ENCODE measurements at regions not wholly inside any gene's neighbourhood (a gene's known extent, or its start where the extent isn't known, plus 50 kb on each side); places are given as distances from the start of the nearest gene placed in this dataset.

- peak; percentile 3 for DNase-seq (ENCODE audit: low spot score)
Observed at GRCh38 chr13:105778196-105778595, 757.3 kb downstream of the EFNB2 start.

DNA sequence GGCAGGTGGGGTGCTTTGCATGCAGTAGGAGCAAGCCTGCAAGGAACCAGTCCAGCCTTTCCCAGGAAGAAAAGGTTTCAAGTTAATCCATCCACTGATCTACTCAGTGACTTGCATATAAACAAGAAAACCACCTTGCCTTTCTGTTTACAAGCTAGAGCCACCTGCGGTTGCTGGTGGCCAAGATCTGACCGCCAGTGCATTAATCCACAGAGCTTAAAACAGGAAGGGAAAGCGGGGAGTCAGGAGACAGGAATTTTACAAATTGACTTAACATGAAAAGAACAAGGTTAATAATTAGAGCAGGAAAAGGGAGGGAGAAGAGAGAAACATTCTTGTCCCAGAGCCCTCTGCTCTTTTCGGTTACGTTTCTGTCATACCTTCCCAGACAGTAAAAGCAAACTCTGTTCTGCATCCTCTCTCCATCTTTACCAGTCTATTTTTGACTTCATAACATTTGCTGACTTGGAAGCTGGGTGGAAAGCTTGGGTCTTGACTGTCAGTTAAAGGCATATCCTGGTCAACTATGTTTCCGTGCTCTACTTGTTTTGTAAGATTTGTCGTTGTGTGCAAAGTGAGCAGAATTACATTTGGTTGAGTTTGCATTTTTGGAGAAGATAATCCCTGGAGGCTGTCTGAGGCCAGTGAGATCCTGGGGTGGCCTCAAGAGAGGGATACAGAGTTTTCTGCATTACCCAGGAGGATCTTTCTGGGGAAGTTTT lies 760.6 kb downstream of the EFNB2 start:
- no peak for DNase-seq (ENCODE audit: low spot score)

DNA sequence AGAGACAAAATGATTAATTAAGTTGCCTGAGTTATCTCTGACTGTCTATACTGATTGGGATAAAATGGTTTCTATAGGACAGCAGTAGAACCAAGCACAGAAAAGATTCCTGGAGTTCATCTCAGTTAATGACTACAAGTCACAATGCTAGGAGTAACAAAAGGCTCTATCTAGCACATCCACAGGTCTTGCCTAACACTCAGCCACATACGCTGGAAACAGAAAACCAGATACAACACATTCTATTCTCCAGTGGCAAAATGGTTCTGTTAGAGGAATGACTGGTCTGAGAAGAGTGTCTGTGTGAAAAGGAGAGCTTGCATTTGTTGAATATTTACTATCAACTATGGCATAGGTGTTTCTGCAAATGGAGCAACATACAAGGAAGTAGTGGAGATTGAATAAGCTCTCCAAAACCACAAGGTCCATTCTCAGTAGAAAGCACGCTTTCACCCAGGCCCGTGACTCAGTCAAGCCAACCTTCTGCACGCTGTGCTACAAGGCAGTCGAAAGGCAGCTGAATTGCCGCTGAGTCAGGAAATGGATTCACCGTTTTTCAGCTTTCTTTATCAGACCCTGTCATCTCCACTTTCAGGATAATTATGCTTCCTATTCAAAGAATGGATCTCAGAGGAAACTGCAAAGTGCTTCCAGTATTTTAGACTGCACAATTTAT lies 761.5 kb downstream of the EFNB2 start:
- DNase-seq (ENCODE audit: low spot score), result peak; percentile 59

- no peak for DNase-seq (ENCODE audit: low spot score)
Observed at GRCh38 chr13:105773241-105773640, 762.2 kb downstream of the EFNB2 start.

DNA sequence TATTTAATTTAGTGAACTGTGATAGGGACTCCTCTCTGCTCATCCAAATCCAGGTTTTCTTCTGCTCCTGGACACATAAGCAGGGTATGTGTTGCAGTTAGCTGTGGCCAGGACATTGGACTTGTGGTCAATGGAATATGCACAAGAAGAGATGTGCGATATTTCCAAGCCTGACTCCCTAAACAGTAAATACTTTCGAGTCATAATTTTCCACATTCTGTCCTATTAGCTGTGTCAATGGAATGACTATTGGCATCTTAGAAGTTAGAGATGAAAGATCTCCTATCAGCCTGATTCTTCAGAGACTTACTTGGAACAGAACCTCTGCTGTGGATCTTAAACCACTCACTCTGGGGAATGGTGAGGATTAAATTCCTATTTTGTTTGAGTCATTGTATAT lies 771.0 kb downstream of the EFNB2 start:
- DNase-seq (ENCODE audit: low spot score), result no peak

DNA sequence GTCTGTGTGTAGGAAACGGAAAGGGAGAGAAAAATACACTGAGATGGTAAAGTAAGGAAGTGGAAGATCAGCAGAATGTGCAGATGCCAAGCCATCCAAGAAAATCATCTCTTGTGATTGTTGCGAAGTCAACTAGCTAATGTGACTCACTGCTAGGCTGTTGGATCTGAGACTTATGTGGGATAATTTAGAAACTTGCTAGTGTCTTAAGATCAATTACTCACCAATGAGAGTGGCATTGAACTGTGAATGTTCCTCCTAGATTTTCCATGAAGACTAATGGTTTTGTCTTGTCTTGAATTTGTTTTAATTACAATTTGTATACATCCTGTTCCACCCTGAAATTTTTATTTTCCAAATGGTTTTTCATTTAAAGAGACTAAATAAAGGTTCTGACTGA lies 771.6 kb downstream of the EFNB2 start:
- DNase-seq (ENCODE audit: low spot score), result no peak

DNA sequence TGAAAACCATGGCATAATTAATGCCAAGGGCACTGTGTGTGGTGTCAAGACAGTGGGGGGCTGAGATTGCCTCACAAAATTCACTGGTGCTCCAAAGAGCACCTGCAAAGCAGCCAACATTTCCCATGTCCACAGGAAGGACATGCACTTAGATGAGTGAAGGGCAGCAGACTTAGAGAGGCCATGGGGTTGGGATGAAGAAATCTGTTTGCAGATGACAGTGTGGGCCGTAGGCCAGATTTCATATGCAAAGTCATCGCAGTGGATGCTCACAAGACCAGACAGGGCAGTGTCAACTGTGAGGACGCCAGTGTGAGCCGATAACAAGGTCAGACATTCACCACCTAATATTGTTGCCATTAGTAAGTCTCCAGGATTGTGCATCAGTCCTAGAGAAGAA lies 773.4 kb downstream of the EFNB2 start:
- DNase-seq (ENCODE audit: low spot score), result no peak

DNA sequence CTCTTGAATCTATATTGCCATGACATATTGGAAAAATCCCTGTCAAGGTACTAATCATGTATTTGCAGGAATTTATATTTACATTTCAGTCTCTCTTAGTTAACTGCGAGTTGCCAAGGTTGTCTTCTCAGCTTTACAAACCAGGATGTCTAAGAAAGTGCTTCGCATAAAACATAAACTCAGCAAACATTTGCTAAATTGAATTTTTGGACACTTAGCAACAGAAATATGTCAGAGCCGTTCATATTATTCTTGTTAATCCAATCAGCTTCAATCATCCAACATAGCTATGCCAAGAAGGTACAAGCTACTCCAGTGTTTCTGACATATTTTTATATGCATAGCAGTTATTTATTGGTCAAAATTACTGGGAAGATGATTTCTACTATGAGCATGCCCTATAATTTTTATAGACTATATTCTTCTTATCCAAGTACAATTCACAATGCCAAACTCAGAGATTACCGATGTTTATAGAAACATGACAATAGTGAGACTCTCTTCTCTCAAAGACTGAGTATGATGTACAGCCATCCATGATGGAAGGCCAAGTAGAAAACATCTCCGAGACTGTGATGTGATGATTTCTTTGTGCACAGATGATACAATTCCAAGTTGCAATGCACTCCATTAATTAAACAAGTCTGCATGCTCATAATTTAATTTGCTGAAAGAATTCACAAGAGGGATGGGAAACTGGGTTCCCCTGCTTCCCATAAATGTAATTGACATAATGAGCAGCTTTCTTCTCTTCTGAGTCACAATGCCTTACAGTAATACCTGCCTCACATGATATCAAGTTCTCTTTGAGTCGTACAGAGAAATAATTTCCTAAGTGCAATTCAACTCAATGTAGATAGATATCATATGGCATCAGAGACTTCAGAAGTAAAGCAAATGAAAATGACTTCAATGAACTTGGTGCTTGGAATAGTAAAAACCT lies 776.3 kb downstream of the EFNB2 start:
- no peak for DNase-seq (ENCODE audit: low spot score)

- DNase-seq (ENCODE audit: low spot score), result no peak
Observed at GRCh38 chr13:105740739-105741138, 794.7 kb downstream of the EFNB2 start.

- DNase-seq (ENCODE audit: low spot score), result no peak
Observed at GRCh38 chr13:105737688-105738087, 797.8 kb downstream of the EFNB2 start.

DNA sequence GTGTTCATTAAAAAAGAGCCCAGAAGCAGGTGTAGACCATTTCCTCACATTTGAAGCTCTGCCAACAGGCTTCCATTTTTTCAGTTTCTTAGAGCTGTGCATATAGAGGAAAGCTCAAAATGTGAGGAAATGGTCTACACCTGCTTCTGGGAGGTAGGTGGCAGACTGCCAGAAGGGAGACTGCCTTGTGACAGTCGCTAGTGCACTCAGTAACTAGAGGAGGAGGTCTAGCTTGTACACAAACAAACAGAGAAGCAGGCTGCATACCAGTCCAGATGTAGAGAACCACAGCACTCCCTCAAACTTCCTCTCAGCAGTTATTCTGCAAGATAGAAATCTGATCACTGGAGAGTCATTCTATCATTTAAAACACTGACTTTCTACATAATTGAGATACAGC lies 800.2 kb downstream of the EFNB2 start:
- DNase-seq (ENCODE audit: low spot score), result no peak

DNA sequence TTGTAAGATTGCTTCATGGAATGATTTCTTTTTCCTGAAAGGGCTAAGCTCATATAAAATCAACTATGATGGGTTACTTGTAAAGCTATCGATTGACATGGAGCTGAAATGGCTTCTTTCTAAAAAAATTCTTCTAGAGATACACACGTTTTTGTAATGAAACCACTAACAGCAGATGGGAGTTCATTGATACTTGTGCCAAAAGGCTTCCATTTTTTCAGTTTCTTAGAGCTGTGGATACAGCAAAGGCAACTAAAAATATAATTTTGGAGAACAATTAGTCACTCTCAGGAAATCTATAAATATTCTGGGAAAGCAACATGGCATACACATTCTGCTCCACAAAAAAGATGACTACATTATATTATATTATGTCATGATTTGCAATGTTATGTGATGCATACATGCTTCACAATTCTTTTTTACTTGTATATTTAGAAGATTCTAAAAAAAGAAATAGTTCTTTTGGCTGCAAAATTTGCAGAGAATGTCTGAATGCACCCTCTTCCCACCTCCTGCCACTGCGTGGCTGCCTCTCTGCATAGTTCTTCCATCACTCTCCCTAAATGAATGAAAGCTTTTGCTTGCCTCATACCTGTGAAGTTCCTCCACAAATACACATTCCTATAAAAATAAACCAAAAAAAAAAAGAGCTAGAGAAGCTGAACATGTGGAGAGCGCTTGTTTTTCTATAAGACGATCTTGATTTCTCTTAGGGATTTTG lies 802.5 kb downstream of the EFNB2 start:
- DNase-seq (ENCODE audit: low spot score), result no peak

- no peak for DNase-seq (ENCODE audit: low spot score)
Observed at GRCh38 chr13:105725887-105726286, 809.6 kb downstream of the EFNB2 start.

GRCh38 chr13:105721016-105721415 lies 814.4 kb downstream of the EFNB2 start:
- DNase-seq (ENCODE audit: low spot score), result no peak

DNA sequence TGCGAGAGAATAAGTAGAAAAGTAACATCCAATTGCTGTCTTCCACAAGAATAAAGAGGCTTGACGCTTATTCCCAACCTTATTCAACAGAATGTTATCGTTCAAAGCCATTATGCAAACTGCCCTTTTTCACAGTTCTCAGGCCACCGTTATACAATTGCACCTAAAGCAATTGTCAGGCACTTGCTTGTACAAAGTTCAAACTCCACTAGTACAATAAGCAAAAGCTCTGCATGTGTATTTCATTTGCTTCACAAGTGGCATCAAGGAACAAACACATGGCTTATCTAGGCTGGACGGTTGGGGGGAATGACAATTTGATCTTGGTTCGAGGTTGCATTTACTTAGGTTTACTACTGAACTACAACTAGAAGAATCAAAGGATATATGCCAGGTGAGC lies 815.6 kb downstream of the EFNB2 start:
- no peak for DNase-seq (ENCODE audit: low spot score)

DNA sequence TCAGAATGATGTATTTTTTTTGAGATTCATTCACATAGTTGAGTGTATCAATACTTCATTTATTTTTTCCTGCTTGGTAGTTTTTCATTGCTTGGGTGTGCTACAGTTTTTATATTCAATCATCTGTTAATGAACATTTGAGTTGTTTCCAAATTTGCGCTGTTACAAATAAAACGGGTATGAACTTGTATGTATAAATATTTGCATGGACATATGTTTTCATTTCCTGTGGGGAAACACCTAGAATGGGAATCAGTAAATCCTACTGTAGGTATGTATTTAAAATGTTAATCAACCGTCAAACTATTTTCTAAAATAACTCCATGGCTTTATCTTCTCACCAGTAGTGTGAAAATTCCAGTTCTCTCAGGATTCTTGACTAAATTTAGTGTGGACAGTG lies 826.3 kb downstream of the EFNB2 start:
- no peak for DNase-seq (ENCODE audit: low spot score)

GRCh38 chr13:105703843-105704242 lies 831.6 kb downstream of the EFNB2 start:
- DNase-seq (ENCODE audit: low spot score), result no peak

- DNase-seq (ENCODE audit: low spot score), result no peak
Observed at GRCh38 chr13:105702441-105702840, 833.0 kb downstream of the EFNB2 start.

GRCh38 chr13:105692769-105693168 lies 842.7 kb downstream of the EFNB2 start:
- DNase-seq (ENCODE audit: low spot score), result no peak

GRCh38 chr13:105684216-105684615 lies 851.2 kb downstream of the EFNB2 start:
- DNase-seq (ENCODE audit: low spot score), result no peak

- peak; percentile 7 for DNase-seq (ENCODE audit: low spot score)
Observed at GRCh38 chr13:105679838-105680237, 855.6 kb downstream of the EFNB2 start.

GRCh38 chr13:105678072-105678471 lies 857.4 kb downstream of the EFNB2 start:
- DNase-seq (ENCODE audit: low spot score), result no peak
